HCT116 (cell line): ENCODE measurements at regions not wholly inside any gene's neighbourhood (a gene's known extent, or its start where the extent isn't known, plus 50 kb on each side); places are given as distances from the start of the nearest gene placed in this dataset.

Experiments used
- ATAC-seq: fragments of 200-7000 bp; cut with Tn5 transposase; 2 replicates; pipeline ENCODE4 v1.9.1; 2020; ENCODE audit warnings: mild to moderate bottlenecking, moderate library complexity
- BruUV-seq: library from RNA; stranded (reverse); fragments of 400-500 nt; replicated peaks from 2 replicates; lab custom pipeline; 2021; lab: Mats Ljungman, UMichigan
- CTCF ChIA-PET: fragments of 300-600 bp; sonication (Branson Sonifier 250); formaldehyde crosslinking; loops from one replicate; lab custom pipeline; 2021; ENCODE audit warnings: antibody characterized with exemption; lab: Charles Lee
- POLR2A ChIA-PET: fragments of 300-600, 350-600 bp; sonication (Branson Sonifier 250); formaldehyde crosslinking; loops from one replicate; lab custom pipeline; 2021; ENCODE audit warnings: antibody characterized with exemption; lab: Charles Lee
- RAD21 ChIA-PET, 2 experiments: fragments of 300-600 bp; sonication (Branson Sonifier 250); formaldehyde crosslinking; loops; one replicate each; lab custom pipeline; 2023; ENCODE audit warnings: low total read pairs in 2 of 2; ENCODE audit not compliant: uncharacterized antibody in 2 of 2, unreplicated experiment in 2 of 2, low non-redundant PET in 1 of 2; lab: Charles Lee
- DNase-seq: peaks from one replicate; pipeline ENCODE4 v3.0.0-alpha.2; 2010; ENCODE audit warnings: low read depth, low spot score
- H2AFZ ChIP-seq: fragments of 200-600 bp; shearing (Covaris generic), sonication (generic); 2 replicates; pipeline ENCODE4 v1.6.1; 2017; ENCODE audit warnings: low read depth, mixed run types, mixed read lengths, antibody characterized with exemption, low read length; ENCODE audit not compliant: poor library complexity, severe bottlenecking
- H3K27ac ChIP-seq: 2 replicates; pipeline ENCODE4 v1.5.1; 2012; ENCODE audit warnings: low read depth, low read length
- H3K27me3 ChIP-seq: fragments of 200-600 bp; sonication (generic); 2 replicates; pipeline ENCODE4 v1.6.1; 2016; ENCODE audit warnings: mixed run types, low read length, mixed read lengths; ENCODE audit not compliant: insufficient read depth
- H3K36me3 ChIP-seq, 2 experiments: fragments of 200-500 bp in 1 of 2; fragments of 200-600 bp in 1 of 2; sonication (Bioruptor generic) in 1 of 2; sonication (generic) in 1 of 2; 2 replicates each; pipeline versions ENCODE4 v1.5.1 to v1.6.1; 2014 to 2016; ENCODE audit warnings: low read length in 2 of 2, inconsistent platforms in 1 of 2, mixed read lengths in 1 of 2, mixed run types in 1 of 2; ENCODE audit not compliant: insufficient read depth in 2 of 2, control insufficient read depth in 1 of 2
- H3K4me1 ChIP-seq, 2 experiments: fragments of 200-600 bp in 1 of 2; sonication (generic) in 1 of 2; 2 replicates each; pipeline versions ENCODE4 v1.5.1 to v1.6.1; 2012 to 2017; ENCODE audit warnings: low read length in 2 of 2, inconsistent platforms in 1 of 2, mild to moderate bottlenecking in 1 of 2, mixed read lengths in 1 of 2, mixed run types in 1 of 2, moderate library complexity in 1 of 2; ENCODE audit not compliant: insufficient read depth in 2 of 2, control insufficient read depth in 1 of 2
- H3K4me2 ChIP-seq: fragments of 200-600 bp; sonication (generic); 2 replicates; pipeline ENCODE4 v1.6.1; 2017; ENCODE audit warnings: mixed run types, low read length, mixed read lengths
- H3K4me3 ChIP-seq, 2 experiments: fragments of 200-600 bp in 1 of 2; sonication (generic) in 1 of 2; replicated peaks in 1 of 2; 2 replicates each; pipeline ENCODE4 v1.5.1; 2011 to 2016; ENCODE audit warnings: low read length in 2 of 2, control low read depth in 1 of 2, low read depth in 1 of 2, mild to moderate bottlenecking in 1 of 2, mixed read lengths in 1 of 2, mixed run types in 1 of 2
- H3K79me2 ChIP-seq: fragments of 200-600 bp; sonication (generic); 2 replicates; pipeline ENCODE4 v1.6.1; 2017; ENCODE audit warnings: mild to moderate bottlenecking, mixed run types, low read length, moderate library complexity, mixed read lengths; ENCODE audit not compliant: insufficient read depth
- H3K9ac ChIP-seq: fragments of 200-600 bp; sonication (generic); 2 replicates; pipeline ENCODE4 v1.6.1; 2016; ENCODE audit warnings: low read length, mixed read lengths
- H3K9me2 ChIP-seq: fragments of 200-600 bp; sonication (generic), shearing (Covaris generic); 2 replicates; pipeline ENCODE4 v1.6.1; 2017; ENCODE audit warnings: mixed run types, mild to moderate bottlenecking, moderate library complexity; ENCODE audit not compliant: insufficient read depth
- H3K9me3 ChIP-seq, 2 experiments: fragments of 200-500 bp in 1 of 2; fragments of 200-600 bp in 1 of 2; sonication (Bioruptor generic) in 1 of 2; sonication (generic) in 1 of 2; 2 replicates each; pipeline ENCODE4 v1.6.1; 2014 to 2017; ENCODE audit warnings: low read length in 2 of 2, mixed read lengths in 2 of 2, inconsistent platforms in 1 of 2, low read depth in 1 of 2, mild to moderate bottlenecking in 1 of 2, mixed run types in 1 of 2, moderate library complexity in 1 of 2; ENCODE audit not compliant: control insufficient read depth in 1 of 2, insufficient read depth in 1 of 2
- H4K20me1 ChIP-seq: fragments of 200-600 bp; sonication (generic), shearing (Covaris generic); 2 replicates; pipeline ENCODE4 v1.6.1; 2017; ENCODE audit warnings: mixed run types, mild to moderate bottlenecking, moderate library complexity; ENCODE audit not compliant: insufficient read depth
- CBX3 ChIP-seq: IDR thresholded peaks from 2 replicates; pipeline ENCODE4 v1.6.1; 2012; ENCODE audit warnings: low read depth
- ELF1 ChIP-seq: IDR thresholded peaks from 2 replicates; pipeline ENCODE4 v1.6.1; 2012; ENCODE audit warnings: low read depth, borderline replicate concordance
- EZH2 ChIP-seq: fragments of 200-600 bp; sonication (generic); IDR thresholded peaks from 2 replicates; pipeline ENCODE4 v1.6.1; 2017; ENCODE audit warnings: antibody characterized with exemption, mixed run types
- MAX ChIP-seq: IDR thresholded peaks from 2 replicates; pipeline ENCODE4 v1.6.1; 2012
- POLR2A ChIP-seq: IDR thresholded peaks from 2 replicates; pipeline ENCODE4 v1.7.0; 2011; ENCODE audit warnings: borderline replicate concordance; ENCODE audit not compliant: insufficient read depth, insufficient read length; ENCODE audit errors: extremely low read depth
- TCF7L2 ChIP-seq: IDR thresholded peaks from 2 replicates; pipeline ENCODE4 v1.7.0; 2011; ENCODE audit warnings: borderline replicate concordance, inconsistent platforms; ENCODE audit not compliant: insufficient read depth, insufficient read length; ENCODE audit errors: extremely low read depth
- intact Hi-C: fragments of 100-400 bp; cut with micrococcal nuclease; formaldehyde crosslinking; loops from 2 replicates; pipeline ENCODE4 v1.10.0; 2022

- H3K27me3 ChIP-seq = no peaks in the 10 kb centered on the region
- no peak for DNase-seq
- H4K20me1 ChIP-seq = no peaks in the 10 kb centered on the region
- no TSS peak for BruUV-seq
- TF ChIP-seq ELF1 (no peak), EZH2 (no peak), CBX3 (no peak), MAX (no peak), TCF7L2 (no peak)
- no peak overlapping the region for H3K4me3 ChIP-seq
- ChIA-PET RAD21 (no interaction called here), POLR2A (no interaction called here), CTCF (no interaction called here)
- ATAC-seq = no peak
- H3K9ac ChIP-seq = no peak overlapping the region
- no peaks in the 10 kb centered on the region for H3K79me2 ChIP-seq
- H3K4me1 ChIP-seq = no peaks in the 10 kb centered on the region
- H2AFZ ChIP-seq = no peak overlapping the region
- H3K9me3 ChIP-seq = no peaks in the 10 kb centered on the region
- no peaks in the 10 kb centered on the region for H3K36me3 ChIP-seq
- H3K9me2 ChIP-seq = no peaks in the 10 kb centered on the region
- H3K4me2 ChIP-seq = no peak overlapping the region
- intact Hi-C loops = no loop called here
- no peak overlapping the region for H3K27ac ChIP-seq
These were observed 449.7 kb upstream of the DDI1 start for GRCh38 chr11:103586756-103587155.

- Histone ChIP-seq H3K9me2 (no peaks in the 10 kb centered on the region), H3K4me1 (no peaks in the 10 kb centered on the region), H3K9me3 (no peaks in the 10 kb centered on the region), H3K36me3 (no peaks in the 10 kb centered on the region), H2AFZ (no peak overlapping the region), H3K4me2 (no peak overlapping the region), H3K27me3 (no peaks in the 10 kb centered on the region), H3K4me3 (no peak overlapping the region), H3K27ac (no peak overlapping the region), H3K9ac (no peak overlapping the region), H3K79me2 (no peaks in the 10 kb centered on the region), H4K20me1 (no peaks in the 10 kb centered on the region)
- ChIA-PET CTCF (no interaction called here), RAD21 (no interaction called here), POLR2A (no interaction called here)
- intact Hi-C loops = no loop called here
- no TSS peak for BruUV-seq
- ATAC-seq = no peak
- no peak for TF ChIP-seq POLR2A
- no peak for TF ChIP-seq ELF1
- DNase-seq = no peak
These were observed 448.3 kb upstream of the DDI1 start for GRCh38 chr11:103587901-103588788.
